ENCODE measurements at regions not wholly inside any gene's neighbourhood (a gene's known extent, or its start where the extent isn't known, plus 50 kb on each side); places are given as distances from the start of the nearest gene placed in this dataset.
A peak's percentile ranks its signal among the peaks of the same experiment; 100 is the strongest.

GRCh38 chr5:112528928-112529327 is 109.9 kb upstream of the EPB41L4A start:
- H3K4me2 ChIP-seq (ENCODE audit: insufficient read depth, low read length): no peak overlapping the region
- H3K27ac ChIP-seq (ENCODE audit: low read depth, low read length): no peak overlapping the region
- H2AFZ ChIP-seq (ENCODE audit: low read length): no peak overlapping the region
- no peaks in the 10 kb centered on the region for H3K27me3 ChIP-seq (ENCODE audit: insufficient read depth, low read length)
- H3K79me2 ChIP-seq (ENCODE audit: insufficient read depth, low read length): no peaks in the 10 kb centered on the region
- no peak for DNase-seq (ENCODE audit: insufficient read length, low spot score, missing footprints)
- no peaks in the 10 kb centered on the region for H3K9me3 ChIP-seq (ENCODE audit: low read depth, low read length)
- no peak overlapping the region for H3K4me3 ChIP-seq (ENCODE audit: insufficient read depth, low read length)
- no peaks in the 10 kb centered on the region for H4K20me1 ChIP-seq (ENCODE audit: insufficient read depth, low read length)
- no peaks in the 10 kb centered on the region for H3K4me1 ChIP-seq (ENCODE audit: insufficient read depth, low read length)
- no peaks in the 10 kb centered on the region for H3K36me3 ChIP-seq (ENCODE audit: insufficient read depth, low read length)
- no peak for TF ChIP-seq CTCF (IDR thresholded peaks at IDR 0.05; ENCODE audit: extremely low read depth, low read depth, low read length)

- Histone ChIP-seq H3K36me3 (ENCODE audit: insufficient read depth, low read length) (no peaks in the 10 kb centered on the region), H2AFZ (ENCODE audit: low read length) (no peak overlapping the region), H3K27ac (ENCODE audit: low read depth, low read length) (no peak overlapping the region), H3K4me1 (ENCODE audit: insufficient read depth, low read length) (no peaks in the 10 kb centered on the region), H4K20me1 (ENCODE audit: insufficient read depth, low read length) (no peaks in the 10 kb centered on the region), H3K4me2 (ENCODE audit: insufficient read depth, low read length) (no peak overlapping the region), H3K4me3 (ENCODE audit: insufficient read depth, low read length) (no peak overlapping the region), H3K9me3 (ENCODE audit: low read depth, low read length) (no peaks in the 10 kb centered on the region), H3K27me3 (ENCODE audit: insufficient read depth, low read length) (no peaks in the 10 kb centered on the region), H3K79me2 (ENCODE audit: insufficient read depth, low read length) (no peaks in the 10 kb centered on the region)
- TF ChIP-seq CTCF (IDR thresholded peaks at IDR 0.05; ENCODE audit: extremely low read depth, low read depth, low read length): peak; percentile 34
- DNase-seq (ENCODE audit: insufficient read length, low spot score, missing footprints): no peak
Observed at GRCh38 chr5:112529525-112529924, 110.4 kb upstream of the EPB41L4A start.

- no peak overlapping the region for H3K4me2 ChIP-seq (ENCODE audit: insufficient read depth, low read length)
- no peaks in the 10 kb centered on the region for H4K20me1 ChIP-seq (ENCODE audit: insufficient read depth, low read length)
- no peak overlapping the region for H3K4me3 ChIP-seq (ENCODE audit: insufficient read depth, low read length)
- no peak for TF ChIP-seq CTCF (IDR thresholded peaks at IDR 0.05; ENCODE audit: extremely low read depth, low read depth, low read length)
- no peaks in the 10 kb centered on the region for H3K9me3 ChIP-seq (ENCODE audit: low read depth, low read length)
- no peaks in the 10 kb centered on the region for H3K79me2 ChIP-seq (ENCODE audit: insufficient read depth, low read length)
- DNase-seq (ENCODE audit: insufficient read length, low spot score, missing footprints): no peak
- H2AFZ ChIP-seq (ENCODE audit: low read length): no peak overlapping the region
- no peak overlapping the region for H3K27ac ChIP-seq (ENCODE audit: low read depth, low read length)
- no peaks in the 10 kb centered on the region for H3K27me3 ChIP-seq (ENCODE audit: insufficient read depth, low read length)
- H3K36me3 ChIP-seq (ENCODE audit: insufficient read depth, low read length): no peaks in the 10 kb centered on the region
- no peaks in the 10 kb centered on the region for H3K4me1 ChIP-seq (ENCODE audit: insufficient read depth, low read length)
Observed at GRCh38 chr5:112532654-112533360, 113.7 kb upstream of the EPB41L4A start.

- Histone ChIP-seq H3K36me3 (ENCODE audit: insufficient read depth, low read length) (no peaks in the 10 kb centered on the region), H3K79me2 (ENCODE audit: insufficient read depth, low read length) (no peaks in the 10 kb centered on the region), H3K4me3 (ENCODE audit: insufficient read depth, low read length) (no peak overlapping the region), H3K27me3 (ENCODE audit: insufficient read depth, low read length) (no peaks in the 10 kb centered on the region), H3K4me1 (ENCODE audit: insufficient read depth, low read length) (no peaks in the 10 kb centered on the region), H3K27ac (ENCODE audit: low read depth, low read length) (no peak overlapping the region), H3K9me3 (ENCODE audit: low read depth, low read length) (no peaks in the 10 kb centered on the region), H2AFZ (ENCODE audit: low read length) (no peak overlapping the region), H3K4me2 (ENCODE audit: insufficient read depth, low read length) (no peak overlapping the region), H4K20me1 (ENCODE audit: insufficient read depth, low read length) (no peaks in the 10 kb centered on the region)
- no peak for TF ChIP-seq CTCF (IDR thresholded peaks at IDR 0.05; ENCODE audit: extremely low read depth, low read depth, low read length)
- no peak for DNase-seq (ENCODE audit: insufficient read length, low spot score, missing footprints)
Observed at GRCh38 chr5:112533362-112533761, 114.3 kb upstream of the EPB41L4A start.

Data from osteoblast (primary cell).